Fibroblast of lung (primary cell): ENCODE measurements at regions not wholly inside any gene's neighbourhood (a gene's known extent, or its start where the extent isn't known, plus 50 kb on each side); places are given as distances from the start of the nearest gene placed in this dataset.

Experiments
- DNase-seq, 2 donors: peaks; one replicate each; pipeline versions ENCODE4 v3.0.0 to v3.0.0-alpha.2; 2010; ENCODE audit warnings: low read depth in 2 of 2
- H2AFZ ChIP-seq: 2 replicates; pipeline ENCODE4 v1.5.1; 2012; ENCODE audit warnings: low read length, control low read depth, inconsistent platforms
- H3K27ac ChIP-seq: 2 replicates; pipeline ENCODE4 v1.5.1; 2011; ENCODE audit warnings: low read length, control low read depth; ENCODE audit not compliant: insufficient read depth
- H3K27me3 ChIP-seq: 2 replicates; pipeline ENCODE4 v1.5.1; 2011; ENCODE audit warnings: mild to moderate bottlenecking, low read length; ENCODE audit not compliant: control insufficient read depth, insufficient read depth
- H3K36me3 ChIP-seq: 2 replicates; pipeline ENCODE4 v1.5.1; 2011; ENCODE audit warnings: low read length; ENCODE audit not compliant: control insufficient read depth, insufficient read depth
- H3K4me1 ChIP-seq: 2 replicates; pipeline ENCODE4 v1.5.1; 2011; ENCODE audit warnings: low read length; ENCODE audit not compliant: control insufficient read depth, insufficient read depth; ENCODE audit errors: extremely low read depth
- H3K4me2 ChIP-seq: 2 replicates; pipeline ENCODE4 v1.5.1; 2011; ENCODE audit warnings: low read length, control low read depth; ENCODE audit not compliant: insufficient read depth; ENCODE audit errors: extremely low read depth
- H3K4me3 ChIP-seq, 4 experiments: fragments of 200-600 bp in 1 of 4; sonication (generic) in 1 of 4; replicated peaks in 1 of 4; 2 replicates each; pipeline ENCODE4 v1.5.1; 2011 to 2016; ENCODE audit warnings: low read length in 4 of 4, low read depth in 3 of 4, mild to moderate bottlenecking in 3 of 4, control low read depth in 2 of 4, inconsistent platforms in 1 of 4, mixed read lengths in 1 of 4; ENCODE audit not compliant: insufficient read depth in 1 of 4; ENCODE audit errors: control extremely low read depth in 1 of 4
- H3K79me2 ChIP-seq: 2 replicates; pipeline ENCODE4 v1.5.1; 2012; ENCODE audit warnings: mild to moderate bottlenecking, low read length, inconsistent platforms; ENCODE audit not compliant: control insufficient read depth, insufficient read depth
- H3K9ac ChIP-seq: 2 replicates; pipeline ENCODE4 v1.5.1; 2011; ENCODE audit warnings: mild to moderate bottlenecking, low read length, control low read depth; ENCODE audit not compliant: insufficient read depth
- H3K9me3 ChIP-seq: 2 replicates; pipeline ENCODE4 v1.5.1; 2012; ENCODE audit warnings: low read depth, low read length; ENCODE audit not compliant: control insufficient read depth, insufficient read depth
- H4K20me1 ChIP-seq: 2 replicates; pipeline ENCODE4 v1.5.1; 2011; ENCODE audit warnings: low read length; ENCODE audit not compliant: control insufficient read depth, insufficient read depth; ENCODE audit errors: extremely low read depth
- EZH2 ChIP-seq: IDR thresholded peaks from 2 replicates; pipeline ENCODE4 v1.5.1; 2012; ENCODE audit warnings: low read length, control low read depth, mild to moderate bottlenecking; ENCODE audit errors: missing control alignments
- TF ChIP-seq, protein P1 (sequence below), 2 donors: IDR thresholded peaks in 1 of 2; conservative IDR thresholded peaks in 1 of 2; 1 replicate in 1 of 2; 2 replicates in 1 of 2; pipeline ENCODE4 v1.5.1; 2011 to 2012; ENCODE audit warnings: low read length in 2 of 2, control low read depth in 1 of 2, inconsistent platforms in 1 of 2, low read depth in 1 of 2, mild to moderate bottlenecking in 1 of 2

DNA sequence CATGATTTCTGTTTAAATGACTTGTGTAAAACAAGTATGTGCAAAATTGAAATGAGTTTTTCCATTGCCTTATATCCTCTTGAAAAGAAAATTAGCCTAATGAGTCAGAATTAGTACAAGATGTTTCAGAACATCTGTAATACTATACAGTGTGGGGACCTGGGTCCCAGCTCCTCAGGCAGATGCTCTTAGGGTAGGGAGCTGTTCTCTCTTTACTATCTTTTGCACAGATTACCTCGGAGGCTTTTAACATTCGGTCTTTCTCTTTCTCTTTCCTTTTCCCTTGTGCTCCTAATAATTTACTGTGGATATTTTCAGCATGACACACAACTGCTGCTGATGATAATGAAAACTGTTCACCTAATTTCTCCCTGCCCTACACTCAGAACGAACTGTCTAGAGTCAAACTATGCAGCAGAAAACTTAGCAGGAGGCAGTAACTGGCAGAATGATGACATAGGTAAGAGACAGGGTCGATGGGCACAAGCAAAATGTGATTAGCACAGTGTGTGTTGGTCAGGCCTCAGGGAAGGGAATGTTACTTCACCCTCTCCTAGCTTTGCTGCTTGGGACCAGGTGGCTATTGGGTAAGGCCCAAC, 455.3 kb downstream of the PDHA2 start:
- no peaks in the 10 kb centered on the region for H3K4me1 ChIP-seq
- H3K27me3 ChIP-seq: no peaks in the 10 kb centered on the region
- no peak overlapping the region for H3K4me2 ChIP-seq
- H4K20me1 ChIP-seq: no peaks in the 10 kb centered on the region
- TF ChIP-seq EZH2: no peak
- TF ChIP-seq, protein P1, sequence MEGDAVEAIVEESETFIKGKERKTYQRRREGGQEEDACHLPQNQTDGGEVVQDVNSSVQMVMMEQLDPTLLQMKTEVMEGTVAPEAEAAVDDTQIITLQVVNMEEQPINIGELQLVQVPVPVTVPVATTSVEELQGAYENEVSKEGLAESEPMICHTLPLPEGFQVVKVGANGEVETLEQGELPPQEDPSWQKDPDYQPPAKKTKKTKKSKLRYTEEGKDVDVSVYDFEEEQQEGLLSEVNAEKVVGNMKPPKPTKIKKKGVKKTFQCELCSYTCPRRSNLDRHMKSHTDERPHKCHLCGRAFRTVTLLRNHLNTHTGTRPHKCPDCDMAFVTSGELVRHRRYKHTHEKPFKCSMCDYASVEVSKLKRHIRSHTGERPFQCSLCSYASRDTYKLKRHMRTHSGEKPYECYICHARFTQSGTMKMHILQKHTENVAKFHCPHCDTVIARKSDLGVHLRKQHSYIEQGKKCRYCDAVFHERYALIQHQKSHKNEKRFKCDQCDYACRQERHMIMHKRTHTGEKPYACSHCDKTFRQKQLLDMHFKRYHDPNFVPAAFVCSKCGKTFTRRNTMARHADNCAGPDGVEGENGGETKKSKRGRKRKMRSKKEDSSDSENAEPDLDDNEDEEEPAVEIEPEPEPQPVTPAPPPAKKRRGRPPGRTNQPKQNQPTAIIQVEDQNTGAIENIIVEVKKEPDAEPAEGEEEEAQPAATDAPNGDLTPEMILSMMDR (conservative IDR thresholded peaks at IDR 0.05 in 1 of 2, IDR thresholded peaks at IDR 0.05 in 1 of 2; ENCODE audit: low read depth in 1 of 2, low read length in 2 of 2): no peak
- H3K36me3 ChIP-seq: no peaks in the 10 kb centered on the region
- no peaks in the 10 kb centered on the region for H3K9me3 ChIP-seq
- no peak overlapping the region for H3K4me3 ChIP-seq
- no peak overlapping the region for H3K9ac ChIP-seq
- no peak overlapping the region for H3K27ac ChIP-seq
- DNase-seq: no peak
- no peaks in the 10 kb centered on the region for H3K79me2 ChIP-seq
- no peak overlapping the region for H2AFZ ChIP-seq

DNA sequence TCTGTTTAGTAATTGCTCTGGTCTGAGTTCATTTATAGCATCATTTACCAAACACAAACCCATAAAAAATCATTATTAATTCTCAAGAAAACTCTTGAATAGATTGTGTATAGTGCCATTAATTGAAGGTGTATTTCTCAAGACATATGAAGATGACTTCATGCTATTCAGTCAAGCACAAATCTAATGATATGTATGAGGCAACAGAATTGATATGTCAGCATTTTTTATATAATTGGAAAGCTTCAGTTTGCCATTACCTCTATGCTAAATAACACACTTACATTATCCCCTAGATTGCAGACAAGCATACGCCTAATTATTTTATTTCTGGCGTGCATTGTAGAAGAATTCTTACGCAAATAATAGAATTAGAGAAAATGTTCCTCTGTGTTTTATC, 461.8 kb downstream of the PDHA2 start:
- DNase-seq: no peak

DNA sequence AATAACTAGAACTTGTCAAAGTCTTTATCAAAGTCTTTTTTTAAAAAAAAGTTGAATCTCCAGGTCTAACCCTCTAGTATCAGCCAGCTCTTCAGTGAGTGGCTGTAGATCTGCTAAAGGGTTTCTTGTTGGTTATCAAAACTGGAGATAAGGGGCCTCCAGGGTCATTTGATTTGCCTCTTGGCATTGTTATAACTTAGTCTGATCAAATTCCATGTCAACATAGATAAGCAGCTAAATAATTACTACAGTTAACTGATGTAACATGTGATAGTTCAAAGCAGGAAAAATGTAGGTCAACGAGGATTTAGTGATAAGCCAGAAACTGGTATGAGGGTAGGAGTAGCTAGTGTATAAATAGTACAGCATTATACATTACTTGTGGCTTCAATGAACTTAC, 465.1 kb downstream of the PDHA2 start:
- Histone ChIP-seq H3K9ac (no peak overlapping the region), H3K36me3 (no peaks in the 10 kb centered on the region), H3K9me3 (no peaks in the 10 kb centered on the region), H3K4me2 (no peak overlapping the region), H3K27me3 (no peaks in the 10 kb centered on the region), H3K4me1 (no peaks in the 10 kb centered on the region), H3K79me2 (no peaks in the 10 kb centered on the region), H3K4me3 (no peak overlapping the region), H2AFZ (no peak overlapping the region), H4K20me1 (no peaks in the 10 kb centered on the region), H3K27ac (no peak overlapping the region)
- DNase-seq: no peak
- TF ChIP-seq, protein P1 (conservative IDR thresholded peaks at IDR 0.05 in 1 of 2, IDR thresholded peaks at IDR 0.05 in 1 of 2; ENCODE audit: low read depth in 1 of 2, low read length in 2 of 2): no peak
- TF ChIP-seq EZH2: no peak

More for the DNA sequence above, 461.8 kb downstream of the PDHA2 start:
- no peaks in the 10 kb centered on the region for H3K9me3 ChIP-seq
- H3K4me3 ChIP-seq: no peak overlapping the region
- no peak overlapping the region for H2AFZ ChIP-seq
- no peaks in the 10 kb centered on the region for H4K20me1 ChIP-seq
- H3K27me3 ChIP-seq: no peaks in the 10 kb centered on the region
- no peak overlapping the region for H3K9ac ChIP-seq
- no peak overlapping the region for H3K27ac ChIP-seq
- no peak for TF ChIP-seq EZH2
- TF ChIP-seq, protein P1 (conservative IDR thresholded peaks at IDR 0.05 in 1 of 2, IDR thresholded peaks at IDR 0.05 in 1 of 2; ENCODE audit: low read depth in 1 of 2, low read length in 2 of 2): no peak
- no peaks in the 10 kb centered on the region for H3K36me3 ChIP-seq
- no peaks in the 10 kb centered on the region for H3K79me2 ChIP-seq
- no peak overlapping the region for H3K4me2 ChIP-seq
- no peaks in the 10 kb centered on the region for H3K4me1 ChIP-seq
